Hematopoietic multipotent progenitor cell treated with erythropoietin and hydrocortisone succinate and interleukin-3 and kit ligand, for 6 days (in vitro differentiated cells): ENCODE measurements at regions not wholly inside any gene's neighbourhood (a gene's known extent, or its start where the extent isn't known, plus 50 kb on each side); places are given as distances from the start of the nearest gene placed in this dataset.

ENCODE experiments used
- DNase-seq: peaks from one replicate; pipeline ENCODE4 v3.0.0-alpha.2; 2015

DNA sequence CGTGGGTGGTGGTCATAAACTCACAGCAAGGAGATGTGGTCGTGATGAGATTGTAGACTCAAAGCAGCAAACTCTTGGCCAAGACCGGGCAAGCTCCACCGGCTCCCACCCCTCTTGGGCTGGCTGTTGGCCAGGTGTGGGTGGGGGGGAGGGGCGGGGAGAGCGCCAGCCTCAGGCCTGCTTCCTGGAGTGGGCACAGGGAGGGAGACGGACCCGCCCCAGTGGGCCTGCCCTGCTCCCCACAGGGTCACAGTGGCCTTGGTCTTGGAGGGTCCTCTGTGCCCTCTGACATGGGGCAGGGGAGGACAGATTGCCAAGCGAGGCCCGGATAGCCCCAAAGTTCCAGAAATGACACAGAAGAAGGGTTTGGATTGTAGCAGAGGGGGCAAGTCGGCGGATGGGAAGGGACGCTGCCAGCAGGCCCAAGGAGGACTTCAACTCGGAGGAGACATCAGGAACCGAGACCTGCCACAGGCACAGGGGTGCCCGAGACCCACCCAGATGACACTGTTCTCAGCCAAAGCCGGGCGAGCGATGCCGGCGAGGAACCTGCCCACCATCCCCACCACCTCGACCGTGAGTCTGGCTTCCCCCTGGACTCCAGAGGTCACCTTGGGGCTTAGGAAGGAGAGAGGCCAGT is 85.4 kb upstream of the ACTRT2 start:
- no peak for DNase-seq

DNA sequence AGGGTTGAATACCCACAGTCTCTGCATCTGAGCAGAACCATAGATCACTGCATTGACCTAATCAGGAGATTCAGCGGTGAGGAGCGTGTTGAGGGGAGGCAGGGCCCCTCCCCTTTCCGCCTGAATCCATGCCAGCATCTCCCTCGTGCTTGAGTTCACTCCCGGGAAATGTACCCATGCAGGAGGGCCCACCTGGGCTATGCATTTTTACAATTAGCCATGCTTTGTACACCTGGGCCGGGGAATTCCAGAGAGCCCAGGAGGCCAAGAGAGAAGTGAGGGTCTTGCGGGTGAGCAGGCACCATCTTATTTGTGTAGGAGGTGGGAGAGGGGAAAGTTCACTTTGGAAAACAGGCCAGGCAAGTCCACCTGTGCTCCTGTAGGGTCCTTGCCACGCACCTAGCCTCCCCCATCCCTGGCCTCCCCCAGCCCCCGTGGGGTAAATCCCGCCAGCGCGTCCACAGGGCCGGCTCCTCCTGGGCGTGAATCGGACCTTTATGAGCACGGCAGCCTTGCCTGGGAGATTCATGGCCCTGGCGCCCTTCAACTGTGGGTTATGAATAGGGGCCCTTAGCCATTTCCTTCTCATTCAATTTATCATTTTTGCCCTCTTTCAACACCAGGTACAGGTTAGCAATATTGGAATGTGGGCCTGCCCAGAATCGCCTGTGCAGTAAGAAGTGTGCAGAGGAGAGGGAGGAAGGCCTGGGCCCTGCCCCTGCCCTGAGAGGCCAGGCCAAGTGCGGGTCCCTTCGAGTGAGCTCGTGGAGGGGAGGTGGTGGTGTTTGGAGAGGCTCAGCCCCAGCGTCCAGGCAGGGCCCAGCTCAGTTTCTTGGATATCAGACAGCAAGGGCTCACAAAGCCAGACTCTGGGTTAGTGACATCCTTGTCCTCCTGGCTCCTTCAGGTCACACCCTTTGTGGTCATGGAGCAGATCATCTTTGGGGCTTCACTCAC is 84.4 kb upstream of the ACTRT2 start:
- DNase-seq, result no peak

DNA sequence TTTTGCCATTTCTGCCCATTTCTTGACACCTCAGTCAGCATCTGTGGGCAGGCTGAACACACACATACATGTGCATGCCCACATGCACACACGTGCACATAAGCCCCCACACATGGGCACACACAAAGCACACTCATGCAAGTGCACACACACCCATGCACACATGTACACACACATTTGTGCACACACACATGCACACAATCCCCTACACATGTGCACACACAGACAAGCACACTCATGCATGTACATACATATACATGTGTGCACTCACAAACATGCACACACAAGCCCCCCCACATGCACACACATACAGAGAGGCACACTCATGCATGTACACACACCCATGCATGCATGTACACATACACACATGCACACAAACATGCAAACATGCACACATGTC is 83.5 kb upstream of the ACTRT2 start:
- DNase-seq, result no peak

- DNase-seq, result no peak
Observed at GRCh38 chr1:2939041-2939552, 82.2 kb upstream of the ACTRT2 start.

DNA sequence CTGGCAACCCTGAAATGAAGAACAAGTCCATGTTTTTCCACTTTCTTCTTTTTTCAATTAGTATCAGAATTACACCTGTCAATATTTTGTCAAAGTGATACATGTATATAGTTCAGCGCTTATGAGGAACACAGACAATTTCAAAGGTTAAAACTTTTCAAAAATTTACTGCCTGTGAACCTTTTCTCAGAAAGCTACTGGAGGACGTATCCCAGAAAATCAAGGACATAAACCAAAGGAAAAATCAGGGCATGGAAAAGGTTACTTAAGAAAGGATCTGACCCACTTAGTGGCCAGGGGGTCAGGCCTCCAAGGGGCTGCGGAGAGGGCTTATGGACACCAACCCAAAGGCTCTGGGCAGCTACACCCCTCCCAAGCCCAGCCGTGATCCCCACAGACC is 81.1 kb upstream of the ACTRT2 start:
- DNase-seq, result no peak

DNA sequence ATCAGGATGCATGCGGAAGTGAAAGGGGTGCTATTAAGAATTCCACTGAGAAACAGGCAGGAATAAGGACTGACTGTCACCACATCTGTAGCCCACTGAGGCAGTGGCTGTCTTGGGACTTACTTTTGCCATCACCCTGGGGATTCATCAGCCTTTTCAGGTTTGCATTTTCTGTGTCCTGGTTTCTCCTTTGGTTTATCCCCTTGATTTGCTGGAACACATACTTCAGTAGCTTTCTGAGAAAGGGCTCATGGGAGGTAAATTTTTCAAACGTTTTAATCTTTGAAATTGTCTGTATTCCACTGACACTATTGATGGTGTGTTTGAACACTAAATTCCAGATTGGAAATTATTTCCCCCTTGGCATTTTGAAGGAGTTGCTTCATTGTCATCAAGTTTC is 80.2 kb upstream of the ACTRT2 start:
- DNase-seq, result no peak

DNA sequence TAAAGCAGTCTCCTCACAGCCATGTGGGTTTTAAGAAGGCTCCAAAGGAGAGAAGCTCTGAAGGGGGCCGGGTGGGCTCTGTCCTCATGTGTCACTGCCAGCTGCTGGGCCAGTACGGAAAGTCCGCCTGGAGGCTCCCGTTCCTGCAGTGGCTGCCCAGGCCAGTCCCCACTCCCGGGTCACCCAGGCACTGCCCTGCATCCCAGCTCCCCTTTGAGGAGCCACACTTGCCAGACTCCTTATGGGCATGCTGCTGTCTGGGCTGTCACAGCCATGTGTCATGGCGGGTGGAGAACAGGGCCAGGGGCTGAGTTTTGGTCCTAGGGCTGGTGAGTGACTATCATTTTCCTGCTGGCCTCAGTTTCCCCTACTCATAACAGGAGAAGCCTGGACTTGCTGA is 79.4 kb upstream of the ACTRT2 start:
- no peak for DNase-seq

GRCh38 chr1:2942410-2942809 is 78.9 kb upstream of the ACTRT2 start:
- no peak for DNase-seq

DNA sequence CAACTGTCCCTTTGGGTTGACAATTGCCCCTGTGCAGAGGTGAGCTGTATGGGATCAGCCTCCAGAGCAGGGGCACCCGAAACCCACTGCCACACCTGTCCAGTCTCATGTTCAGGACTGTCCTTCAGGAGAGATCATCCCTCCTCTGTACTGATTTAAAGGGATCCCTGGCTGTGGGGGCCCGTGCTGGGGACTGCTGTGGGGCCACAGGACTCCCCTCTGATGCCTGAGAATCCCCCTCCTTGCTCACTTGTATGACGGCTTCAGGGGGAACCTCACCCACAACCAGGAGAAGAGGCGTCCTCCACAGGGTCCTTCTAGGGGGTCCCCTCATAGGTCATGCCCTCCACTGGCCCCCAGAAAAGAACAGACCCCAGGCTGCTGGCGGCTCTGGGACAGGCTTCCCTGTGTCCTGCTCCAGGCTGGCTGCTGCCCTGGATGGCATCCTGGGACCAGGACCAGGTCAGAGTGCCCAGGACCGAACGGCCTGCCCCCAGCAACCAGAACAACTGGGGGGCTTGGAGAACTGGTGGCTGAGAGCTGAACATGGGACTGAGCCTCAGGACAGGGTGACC is 77.5 kb upstream of the ACTRT2 start:
- no peak for DNase-seq

DNA sequence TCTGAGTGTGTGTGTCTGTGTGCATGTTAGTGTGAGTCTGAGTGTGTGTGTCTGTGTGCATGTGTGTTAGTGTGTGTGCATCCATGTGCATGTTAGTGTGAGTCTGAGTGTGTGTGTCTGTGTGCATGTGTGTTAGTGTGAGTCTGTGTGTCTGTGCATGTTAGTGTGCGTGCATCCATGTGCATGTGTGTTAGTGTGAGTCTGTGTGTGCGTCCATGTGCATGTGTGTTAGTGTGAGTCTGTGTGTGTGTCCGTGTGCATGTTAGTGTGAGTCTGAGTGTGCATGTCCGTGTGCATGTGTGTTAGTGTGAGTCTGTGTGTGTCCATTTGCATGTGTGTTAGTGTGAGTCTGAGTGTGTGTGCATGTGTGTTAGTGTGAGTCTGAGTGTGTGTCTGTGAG is 76.6 kb upstream of the ACTRT2 start:
- DNase-seq, result no peak

GRCh38 chr1:2945821-2946231 is 75.4 kb upstream of the ACTRT2 start:
- no peak for DNase-seq

DNA sequence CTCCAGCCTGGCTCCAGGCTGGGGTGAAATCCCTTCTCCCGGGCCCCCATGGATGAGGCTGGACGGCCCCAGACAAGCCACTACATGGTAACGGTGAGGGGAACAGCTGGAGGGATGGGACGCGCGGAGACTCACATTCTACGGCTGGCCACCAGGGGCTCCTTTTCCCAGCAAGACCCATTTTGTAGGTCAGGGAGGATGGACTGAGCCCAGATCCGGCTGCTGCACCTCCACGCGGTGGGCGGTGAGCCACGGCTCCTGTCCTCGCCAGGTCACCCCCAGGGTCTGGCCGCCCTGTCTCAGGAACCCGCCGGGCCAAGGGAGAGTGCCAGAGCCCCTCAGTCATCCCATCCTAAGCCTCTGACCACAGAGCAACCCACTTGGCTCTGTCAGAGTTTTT is 75.0 kb upstream of the ACTRT2 start:
- no peak for DNase-seq

- no peak for DNase-seq
Observed at GRCh38 chr1:2946999-2947690, 74.1 kb upstream of the ACTRT2 start.

- no peak for DNase-seq
Observed at GRCh38 chr1:2948001-2948750, 73.1 kb upstream of the ACTRT2 start.

DNA sequence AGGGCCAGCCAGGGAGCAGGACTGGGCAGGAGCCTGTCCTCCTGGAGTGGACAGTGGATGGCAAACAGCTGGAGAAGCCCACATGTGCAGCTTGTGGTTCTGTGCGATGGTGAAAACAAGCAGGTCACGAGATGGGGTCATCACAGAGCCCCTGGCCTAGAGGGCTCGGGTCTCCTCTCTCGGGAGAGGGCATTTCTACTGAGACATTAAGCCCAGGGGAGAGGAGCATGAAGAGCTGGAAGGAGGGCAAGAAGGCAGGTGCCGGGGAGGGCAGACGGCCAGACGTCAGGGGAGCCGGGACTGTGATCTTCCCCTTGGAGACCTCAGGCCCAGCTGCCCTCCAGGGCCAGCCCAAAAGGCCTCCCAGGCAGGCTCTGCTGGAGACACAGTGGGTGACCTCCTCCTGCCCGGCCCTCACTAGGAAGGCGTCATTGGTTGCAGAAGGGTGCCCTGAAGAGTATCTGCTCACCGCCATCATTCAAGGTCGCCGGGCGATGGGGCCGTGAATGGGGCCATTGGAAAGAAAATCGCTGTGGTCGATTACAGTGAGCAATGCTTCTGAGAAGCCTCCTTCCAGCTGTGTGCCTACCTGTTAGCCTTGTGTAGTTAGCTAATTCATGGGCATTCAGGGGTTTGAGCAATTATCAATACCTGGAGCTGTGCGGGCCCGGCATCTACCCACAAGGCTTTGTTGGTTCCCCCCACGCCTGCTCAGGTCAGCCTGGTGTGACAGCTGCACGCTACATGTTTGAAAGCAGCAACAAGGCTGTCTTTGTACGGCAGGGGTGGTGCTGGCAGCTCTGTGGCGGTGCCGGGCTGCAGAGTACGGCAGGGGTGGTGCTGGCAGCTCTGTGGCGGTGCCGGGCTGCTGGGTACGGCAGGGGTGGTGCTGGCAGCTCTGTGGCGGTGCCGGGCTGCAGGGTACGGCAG is 72.3 kb upstream of the ACTRT2 start:
- DNase-seq, result no peak

DNA sequence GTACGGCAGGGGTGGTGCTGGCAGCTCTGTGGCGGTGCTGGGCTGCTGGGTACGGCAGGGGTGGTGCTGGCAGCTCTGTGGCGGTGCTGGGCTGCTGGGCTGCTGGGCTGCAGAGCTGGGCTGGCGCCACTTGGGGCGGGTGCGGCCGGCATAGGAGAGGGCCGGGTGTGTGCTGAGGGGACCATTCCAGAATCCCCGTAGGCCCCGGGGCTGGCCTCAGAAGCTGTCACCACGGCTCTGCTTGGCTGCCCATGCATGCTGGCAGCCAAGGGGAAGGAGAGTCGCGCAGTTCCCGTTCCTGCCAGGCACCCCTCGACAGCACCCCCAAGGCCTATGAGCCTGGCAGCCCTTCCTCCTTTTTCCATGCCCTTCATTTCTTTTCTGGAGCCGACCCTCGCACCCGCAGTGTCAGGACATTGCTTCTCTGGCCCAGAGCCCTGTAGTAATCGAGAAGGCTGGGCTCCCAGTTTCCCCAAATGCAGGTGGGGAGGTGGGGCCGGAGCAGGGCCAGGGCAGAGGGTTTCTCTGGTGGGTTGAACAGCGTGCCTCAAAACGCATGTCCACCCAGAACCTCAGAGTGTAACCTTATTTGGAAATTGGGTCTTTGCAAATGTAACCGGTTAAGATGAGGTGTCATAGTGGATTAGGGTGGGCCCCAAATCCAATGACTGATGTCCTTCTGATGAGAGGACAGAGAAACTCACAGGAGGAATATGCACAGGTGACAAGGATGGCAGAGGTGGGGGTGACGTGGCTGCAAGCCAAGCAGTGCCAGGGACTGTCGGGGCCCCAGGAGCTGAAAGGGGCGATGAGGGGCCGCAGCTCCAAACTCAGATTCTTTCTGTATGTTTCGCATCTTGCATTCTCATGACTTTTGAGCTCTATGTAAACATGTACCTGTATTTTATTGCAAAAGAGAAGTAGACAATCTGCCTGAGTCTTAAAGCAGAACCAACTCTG is 71.0 kb upstream of the ACTRT2 start:
- DNase-seq, result no peak

GRCh38 chr1:2950926-2951305 is 70.4 kb upstream of the ACTRT2 start:
- DNase-seq, result no peak

GRCh38 chr1:2951856-2952255 is 69.4 kb upstream of the ACTRT2 start:
- no peak for DNase-seq

- DNase-seq, result no peak
Observed at GRCh38 chr1:2952371-2952770, 68.9 kb upstream of the ACTRT2 start.

- DNase-seq, result no peak
Observed at GRCh38 chr1:2952992-2953391, 68.3 kb upstream of the ACTRT2 start.
